ENCODE measurements at regions not wholly inside any gene's neighbourhood (a gene's known extent, or its start where the extent isn't known, plus 50 kb on each side); places are given as distances from the start of the nearest gene placed in this dataset.

GRCh38 chr19:28316464-28316863 lies 896.5 kb downstream of the UQCRFS1 start:
- intact Hi-C loops (cut with micrococcal nuclease; ENCODE audit: unreplicated experiment), result no loop called here
- H3K9me3 ChIP-seq (replicated peaks; ENCODE audit: control insufficient read depth, insufficient read depth, low read length), result no peaks in the 10 kb centered on the region; the same call in 2 of the 3 replicates
- H3K4me2 ChIP-seq (ENCODE audit: control insufficient read depth, insufficient read depth), result no peak overlapping the region
- DNase-seq (ENCODE audit: low read depth, low spot score) (no peak), ATAC-seq (no peak), FAIRE-seq (no peak)
- H3K27me3 ChIP-seq (replicated peaks in 1 of 2; ENCODE audit: control insufficient read depth in 2 of 2, insufficient read depth in 2 of 2, low read length in 1 of 2), result no peaks in the 10 kb centered on the region
- SMC1A ChIA-PET (ENCODE audit: uncharacterized antibody, unreplicated experiment), result interaction anchor here (1.1 to 1.6 kb wide), 3 partner anchors 9 to 78 kb away, joined by 3 to 5 read pairs (median 3); no protein-coding TSS in a partner anchor
- no TSS peak for BruUV-seq (replicated peaks)
- no peak overlapping the region for H3K9ac ChIP-seq (ENCODE audit: control insufficient read depth, insufficient read depth, low read length)
- H4K20me1 ChIP-seq (ENCODE audit: control insufficient read depth, insufficient read depth), result no peaks in the 10 kb centered on the region
- no peaks in the 10 kb centered on the region for H3K79me2 ChIP-seq (ENCODE audit: control insufficient read depth, insufficient read depth, low read length)
- RAD21 ChIA-PET (ENCODE audit: unreplicated experiment), result interaction anchor here (1.0 kb wide), 1 partner anchor 10 kb away, joined by 4 read pairs; no protein-coding TSS in a partner anchor
- H3K27ac ChIP-seq (ENCODE audit: control insufficient read depth, insufficient read depth), result no peak overlapping the region
- no peaks in the 10 kb centered on the region for H3K36me3 ChIP-seq (ENCODE audit: control insufficient read depth in 2 of 2, insufficient read depth in 2 of 2, low read length in 1 of 2)
- CTCF ChIA-PET, result interaction anchor here (0.6 to 2.3 kb wide), 6 partner anchors 9 to 350 kb away, joined by 3 to 7 read pairs (median 4); no protein-coding TSS in a partner anchor
- H3K4me1 ChIP-seq (ENCODE audit: control insufficient read depth, insufficient read depth, low read length), result no peaks in the 10 kb centered on the region
- 21% methylated on average over 7 of the region's 7 CpGs for WGBS (ENCODE audit: insufficient coverage, insufficient replicate concordance, low lambda C conversion rate, missing lambda C conversion rate)
- no peak for TF ChIP-seq POLR2A (IDR thresholded peaks at IDR 0.05; ENCODE audit: low read depth, low read length)
- no peak for TF ChIP-seq CHD2 (IDR thresholded peaks at IDR 0.05; ENCODE audit: borderline replicate concordance, low read depth, low read length)
- no peak for TF ChIP-seq HDGF (IDR thresholded peaks at IDR 0.05)
- no peak for TF ChIP-seq SUZ12 (IDR thresholded peaks at IDR 0.05; ENCODE audit: unreplicated experiment)
- TF ChIP-seq CBX3 (IDR thresholded peaks at IDR 0.05; ENCODE audit: borderline replicate concordance, low read depth), result no peak
- no peak for TF ChIP-seq SMARCA5 (IDR thresholded peaks at IDR 0.05)
- no peak for TF ChIP-seq STAT3 (IDR thresholded peaks at IDR 0.05; ENCODE audit: low read depth, low read length)
- TF ChIP-seq USF1 (IDR thresholded peaks at IDR 0.05; ENCODE audit: borderline replicate concordance, extremely low read length, insufficient read depth, low read depth, low read length), result no peak
- no peak for TF ChIP-seq PML (IDR thresholded peaks at IDR 0.05; ENCODE audit: low read length)
- TF ChIP-seq FOXK2 (IDR thresholded peaks at IDR 0.05), result no peak
- TF ChIP-seq TARDBP (IDR thresholded peaks at IDR 0.05; ENCODE audit: borderline replicate concordance), result no peak
- TF ChIP-seq GABPA (IDR thresholded peaks at IDR 0.05; ENCODE audit: low read depth), result no peak
- in situ Hi-C loops (cut with MboI), result no loop called here
- H2AFZ ChIP-seq (ENCODE audit: control insufficient read depth, low read depth, low read length), result no peak overlapping the region
- POLR2A ChIA-PET, result no interaction called here
- H3K4me3 ChIP-seq, result no peak overlapping the region
